CD14-positive monocyte (primary cell): ENCODE measurements at regions not wholly inside any gene's neighbourhood (a gene's known extent, or its start where the extent isn't known, plus 50 kb on each side); places are given as distances from the start of the nearest gene placed in this dataset.

ENCODE experiments used
- DNase-seq, 3 donors: peaks; one replicate each; pipeline ENCODE4 v3.0.0-alpha.2; 2011 to 2022
- H2AFZ ChIP-seq: 2 replicates; pipeline ENCODE4 v1.6.0; 2012; ENCODE audit warnings: mild to moderate bottlenecking, low read depth, low read length, inconsistent platforms; ENCODE audit not compliant: insufficient read depth, poor library complexity, severe bottlenecking
- H3K27ac ChIP-seq, 2 donors: 1 replicate in 1 of 2; 2 replicates in 1 of 2; pipeline ENCODE4 v1.5.1; 2012 to 2013; ENCODE audit warnings: low read length in 2 of 2, control low read depth in 1 of 2, inconsistent platforms in 1 of 2, low read depth in 1 of 2, mild to moderate bottlenecking in 1 of 2
- H3K27me3 ChIP-seq, 2 donors: one replicate each; pipeline versions ENCODE4 v1.6.0 to v1.6.1; 2011 to 2013; ENCODE audit warnings: low read length in 2 of 2; ENCODE audit not compliant: control insufficient read depth in 2 of 2, insufficient read depth in 2 of 2
- H3K36me3 ChIP-seq, 2 donors: replicated peaks in 1 of 2; 1 replicate in 1 of 2; 2 replicates in 1 of 2; pipeline versions ENCODE4 v1.5.1 to v1.6.1; 2012 to 2013; ENCODE audit warnings: low read length in 2 of 2, control low read depth in 1 of 2, inconsistent platforms in 1 of 2, mild to moderate bottlenecking in 1 of 2; ENCODE audit not compliant: insufficient read depth in 2 of 2, control insufficient read depth in 1 of 2
- H3K4me1 ChIP-seq, 2 donors: 1 replicate in 1 of 2; 2 replicates in 1 of 2; pipeline versions ENCODE4 v1.5.1 to v1.6.1; 2012 to 2013; ENCODE audit warnings: low read length in 2 of 2, control low read depth in 1 of 2, inconsistent platforms in 1 of 2, mild to moderate bottlenecking in 1 of 2, moderate library complexity in 1 of 2; ENCODE audit not compliant: insufficient read depth in 2 of 2, control insufficient read depth in 1 of 2
- H3K4me2 ChIP-seq: replicated peaks from 2 replicates; pipeline ENCODE3; 2012; ENCODE audit warnings: low read length, moderate library complexity, mild to moderate bottlenecking; ENCODE audit not compliant: poor library complexity, severe bottlenecking; ENCODE audit errors: extremely low read depth
- H3K4me3 ChIP-seq, 3 experiments: fragments of 200-600 bp in 1 of 3; sonication (generic) in 1 of 3; replicated peaks in 1 of 3; 1 replicate in 2 of 3; 2 replicates in 1 of 3; pipeline ENCODE4 v1.5.1; 2011 to 2013; ENCODE audit warnings: low read length in 3 of 3, mild to moderate bottlenecking in 3 of 3, control low read depth in 2 of 3, low read depth in 2 of 3, inconsistent platforms in 1 of 3, moderate library complexity in 1 of 3
- H3K79me2 ChIP-seq: 2 replicates; pipeline ENCODE4 v1.6.0; 2012; ENCODE audit warnings: mild to moderate bottlenecking, control low read depth, inconsistent platforms, low read length, moderate library complexity; ENCODE audit not compliant: insufficient read depth
- H3K9ac ChIP-seq: 2 replicates; pipeline ENCODE4 v1.6.0; 2017; ENCODE audit warnings: low read length, mild to moderate bottlenecking; ENCODE audit not compliant: insufficient read depth, poor library complexity, severe bottlenecking
- H3K9me3 ChIP-seq, 2 donors: replicated peaks in 1 of 2; 1 replicate in 1 of 2; 2 replicates in 1 of 2; pipeline versions ENCODE4 v1.5.1 to v1.6.1; 2012 to 2013; ENCODE audit warnings: low read length in 2 of 2, control low read depth in 1 of 2; ENCODE audit not compliant: control insufficient read depth in 1 of 2, insufficient read depth in 1 of 2
- H4K20me1 ChIP-seq: 2 replicates; pipeline ENCODE4 v1.6.0; 2012; ENCODE audit warnings: mild to moderate bottlenecking, low read length, control low read depth, moderate library complexity; ENCODE audit not compliant: insufficient read depth
- H3K27ac Mint-ChIP-seq, 7 donors: one replicate each; pipeline ENCODE4 v1.8.0; 2020; ENCODE audit warnings: mild to moderate bottlenecking in 7 of 7, mixed read lengths in 7 of 7, moderate library complexity in 6 of 7, inconsistent platforms in 2 of 7
- H3K27me3 Mint-ChIP-seq, 3 donors: one replicate each; pipeline ENCODE4 v1.8.0; 2021 to 2022; ENCODE audit warnings: low read depth in 3 of 3, mild to moderate bottlenecking in 3 of 3, mixed read lengths in 3 of 3, moderate library complexity in 3 of 3, inconsistent platforms in 1 of 3
- H3K36me3 Mint-ChIP-seq, 2 donors: one replicate each; pipeline ENCODE4 v1.8.0; 2020; ENCODE audit warnings: mixed read lengths in 2 of 2, inconsistent platforms in 1 of 2, mild to moderate bottlenecking in 1 of 2
- H3K4me1 Mint-ChIP-seq: one replicate; pipeline ENCODE4 v1.8.0; 2020; ENCODE audit warnings: mild to moderate bottlenecking, mixed read lengths
- H3K4me3 Mint-ChIP-seq, 2 donors: one replicate each; pipeline ENCODE4 v1.8.0; 2020; ENCODE audit warnings: mild to moderate bottlenecking in 2 of 2, mixed read lengths in 2 of 2, moderate library complexity in 1 of 2
- H3K9me3 Mint-ChIP-seq, 7 donors: one replicate each; pipeline ENCODE4 v1.8.0; 2020 to 2022; ENCODE audit warnings: mixed read lengths in 7 of 7, mild to moderate bottlenecking in 6 of 7, moderate library complexity in 6 of 7, inconsistent platforms in 2 of 7
- CTCF ChIP-seq: fragments of 200-600 bp; IDR thresholded peaks from one replicate; pipeline ENCODE4 v1.8.0; 2022; ENCODE audit warnings: antibody characterized with exemption, mild to moderate bottlenecking
- WGBS: methylation state at CpG from one replicate; pipeline ENCODE4 v1.1.5; 2013; ENCODE audit warnings: missing lambda C conversion rate; ENCODE audit not compliant: insufficient coverage; 5-methylcytosine and 5-hydroxymethylcytosine counted together
- intact Hi-C, 2 donors: fragments of 100-400 bp; cut with micrococcal nuclease; formaldehyde crosslinking; loops; one replicate each; pipeline versions ENCODE4 v1.15.0 to v1.15.1; 2023

- H3K9me3 Mint-ChIP-seq: peaks cover 2 to 10% (median 8%) of the 10 kb centered on the region in 7 donors
- no peak overlapping the region for H3K4me2 ChIP-seq
- no peak overlapping the region for H3K4me3 ChIP-seq
- H3K27me3 Mint-ChIP-seq: peaks cover 0 to 2% (median 0%) of the 10 kb centered on the region in 3 donors
- H3K9me3 ChIP-seq: no peaks in the 10 kb centered on the region
- no peak for DNase-seq
- no peaks in the 10 kb centered on the region for H3K36me3 Mint-ChIP-seq
- no peak overlapping the region for H3K27ac Mint-ChIP-seq
- H3K79me2 ChIP-seq: no peaks in the 10 kb centered on the region
- WGBS: no CpG with 5 or more reads among the region's 2 CpGs
- H3K27ac ChIP-seq: no peak overlapping the region
- no peak overlapping the region for H2AFZ ChIP-seq
- H3K4me1 Mint-ChIP-seq: no peaks in the 10 kb centered on the region
- H4K20me1 ChIP-seq: no peaks in the 10 kb centered on the region
- no peaks in the 10 kb centered on the region for H3K36me3 ChIP-seq
- TF ChIP-seq CTCF: no peak
- intact Hi-C loops: no loop called here
- H3K4me1 ChIP-seq: no peaks in the 10 kb centered on the region
- H3K9ac ChIP-seq: no peak overlapping the region
- H3K4me3 Mint-ChIP-seq: no peak overlapping the region
- H3K27me3 ChIP-seq: no peaks in the 10 kb centered on the region
Observed at GRCh38 chr4:11010624-11011023, 326.1 kb upstream of the CLNK start.

GRCh38 chr4:11009281-11009680, 324.7 kb upstream of the CLNK start:
- H3K9me3 Mint-ChIP-seq: peaks cover 2 to 10% (median 8%) of the 10 kb centered on the region in 7 donors
- DNase-seq: no peak
- Histone ChIP-seq H3K27ac (no peak overlapping the region), H3K4me2 (no peak overlapping the region), H3K9me3 (no peaks in the 10 kb centered on the region), H4K20me1 (no peaks in the 10 kb centered on the region), H3K9ac (no peak overlapping the region), H2AFZ (no peak overlapping the region), H3K4me1 (no peaks in the 10 kb centered on the region), H3K36me3 (no peaks in the 10 kb centered on the region), H3K79me2 (no peaks in the 10 kb centered on the region), H3K27me3 (no peaks in the 10 kb centered on the region), H3K4me3 (no peak overlapping the region)
- no peak for TF ChIP-seq CTCF
- H3K27ac Mint-ChIP-seq: no peak overlapping the region
- H3K4me1 Mint-ChIP-seq: no peaks in the 10 kb centered on the region
- WGBS: no CpG with 5 or more reads among the region's 1 CpG
- no peak overlapping the region for H3K4me3 Mint-ChIP-seq
- H3K36me3 Mint-ChIP-seq: no peaks in the 10 kb centered on the region
- peaks cover 0 to 2% (median 0%) of the 10 kb centered on the region in 3 donors for H3K27me3 Mint-ChIP-seq
- intact Hi-C loops: no loop called here
